Mesothelial cell of epicardium (in vitro differentiated cells): ENCODE measurements at regions not wholly inside any gene's neighbourhood (a gene's known extent, or its start where the extent isn't known, plus 50 kb on each side); places are given as distances from the start of the nearest gene placed in this dataset.
A peak's percentile ranks its signal among the peaks of the same experiment; 100 is the strongest.

Source experiments
- DNase-seq, 2 experiments: peaks; one replicate each; pipeline ENCODE4 v3.0.0; 2021; ENCODE audit warnings: low spot score in 2 of 2; ENCODE audit not compliant: unreplicated experiment in 2 of 2
- H3K27ac Mint-ChIP-seq: 2 replicates; pipeline ENCODE4 v1.8.0; 2021; ENCODE audit warnings: mixed read lengths
- H3K27me3 Mint-ChIP-seq: 2 replicates; pipeline ENCODE4 v1.8.0; 2021; ENCODE audit warnings: low read depth, mixed read lengths
- H3K36me3 Mint-ChIP-seq: 2 replicates; pipeline ENCODE4 v1.8.0; 2021; ENCODE audit warnings: mixed read lengths
- H3K4me1 Mint-ChIP-seq: 2 replicates; pipeline ENCODE4 v1.8.0; 2021; ENCODE audit warnings: mixed read lengths
- H3K4me3 Mint-ChIP-seq: 2 replicates; pipeline ENCODE4 v1.8.0; 2021; ENCODE audit warnings: mild to moderate bottlenecking, moderate library complexity, mixed read lengths
- H3K9me3 Mint-ChIP-seq: 2 replicates; pipeline ENCODE4 v1.8.0; 2021; ENCODE audit warnings: mixed read lengths
- TF ChIP-seq, protein P1 (sequence below): fragments of 200-600 bp; sonication (generic); IDR thresholded peaks from one replicate; pipeline ENCODE4 v1.5.0; 2021; ENCODE audit warnings: antibody characterized with exemption; ENCODE audit not compliant: unreplicated experiment

DNA sequence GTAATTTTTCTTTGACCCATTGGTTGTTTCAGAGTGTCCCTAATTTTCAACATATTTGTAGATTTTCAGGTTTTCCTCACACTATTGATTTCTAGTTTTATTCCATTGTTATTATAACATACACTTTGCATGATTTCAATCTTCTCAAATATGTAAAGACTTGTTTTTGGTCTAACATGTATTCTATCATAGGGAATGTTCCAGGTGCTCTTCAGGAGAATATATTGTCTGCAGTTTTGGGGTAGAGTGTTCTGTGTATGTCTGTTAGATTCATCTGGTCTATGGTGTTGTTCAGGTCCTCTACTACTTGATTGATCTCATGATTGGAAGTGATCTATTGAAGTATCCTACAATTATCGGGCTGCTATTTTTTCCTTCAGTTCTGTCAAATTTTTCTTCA, 440.9 kb upstream of the MIR17HG start:
- Mint-ChIP-seq H3K27me3 (no peaks in the 10 kb centered on the region), H3K4me3 (no peak overlapping the region), H3K27ac (no peak overlapping the region), H3K9me3 (peaks cover 22% of the 10 kb centered on the region), H3K4me1 (no peaks in the 10 kb centered on the region), H3K36me3 (peaks cover 4% of the 10 kb centered on the region)
- TF ChIP-seq, protein P1, sequence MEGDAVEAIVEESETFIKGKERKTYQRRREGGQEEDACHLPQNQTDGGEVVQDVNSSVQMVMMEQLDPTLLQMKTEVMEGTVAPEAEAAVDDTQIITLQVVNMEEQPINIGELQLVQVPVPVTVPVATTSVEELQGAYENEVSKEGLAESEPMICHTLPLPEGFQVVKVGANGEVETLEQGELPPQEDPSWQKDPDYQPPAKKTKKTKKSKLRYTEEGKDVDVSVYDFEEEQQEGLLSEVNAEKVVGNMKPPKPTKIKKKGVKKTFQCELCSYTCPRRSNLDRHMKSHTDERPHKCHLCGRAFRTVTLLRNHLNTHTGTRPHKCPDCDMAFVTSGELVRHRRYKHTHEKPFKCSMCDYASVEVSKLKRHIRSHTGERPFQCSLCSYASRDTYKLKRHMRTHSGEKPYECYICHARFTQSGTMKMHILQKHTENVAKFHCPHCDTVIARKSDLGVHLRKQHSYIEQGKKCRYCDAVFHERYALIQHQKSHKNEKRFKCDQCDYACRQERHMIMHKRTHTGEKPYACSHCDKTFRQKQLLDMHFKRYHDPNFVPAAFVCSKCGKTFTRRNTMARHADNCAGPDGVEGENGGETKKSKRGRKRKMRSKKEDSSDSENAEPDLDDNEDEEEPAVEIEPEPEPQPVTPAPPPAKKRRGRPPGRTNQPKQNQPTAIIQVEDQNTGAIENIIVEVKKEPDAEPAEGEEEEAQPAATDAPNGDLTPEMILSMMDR: no peak
- DNase-seq: no peak

DNA sequence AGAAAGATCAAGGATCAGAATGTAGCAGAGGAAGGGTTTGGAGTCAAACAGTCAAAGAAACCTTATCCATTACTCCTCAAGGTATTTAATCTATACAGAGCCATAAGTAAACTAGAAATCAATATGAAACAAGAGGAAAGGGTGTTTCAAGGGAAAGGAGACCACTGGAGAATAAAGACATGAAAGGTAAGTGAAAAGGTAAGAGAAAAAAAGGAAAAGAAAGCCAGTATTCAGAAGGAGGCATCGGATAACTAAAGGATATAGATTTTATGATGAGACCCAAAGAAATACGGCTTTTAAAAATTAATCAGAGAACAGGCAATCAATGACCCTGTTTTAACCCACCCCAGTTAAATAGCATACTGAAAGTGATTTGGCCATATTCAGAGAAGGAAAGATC, 438.7 kb upstream of the MIR17HG start:
- no peak for DNase-seq
- Mint-ChIP-seq H3K9me3 (peaks cover 18% of the 10 kb centered on the region), H3K27ac (no peak overlapping the region), H3K4me1 (no peaks in the 10 kb centered on the region), H3K36me3 (peaks cover 4% of the 10 kb centered on the region), H3K4me3 (no peak overlapping the region), H3K27me3 (no peaks in the 10 kb centered on the region)
- TF ChIP-seq, protein P1: no peak

DNA sequence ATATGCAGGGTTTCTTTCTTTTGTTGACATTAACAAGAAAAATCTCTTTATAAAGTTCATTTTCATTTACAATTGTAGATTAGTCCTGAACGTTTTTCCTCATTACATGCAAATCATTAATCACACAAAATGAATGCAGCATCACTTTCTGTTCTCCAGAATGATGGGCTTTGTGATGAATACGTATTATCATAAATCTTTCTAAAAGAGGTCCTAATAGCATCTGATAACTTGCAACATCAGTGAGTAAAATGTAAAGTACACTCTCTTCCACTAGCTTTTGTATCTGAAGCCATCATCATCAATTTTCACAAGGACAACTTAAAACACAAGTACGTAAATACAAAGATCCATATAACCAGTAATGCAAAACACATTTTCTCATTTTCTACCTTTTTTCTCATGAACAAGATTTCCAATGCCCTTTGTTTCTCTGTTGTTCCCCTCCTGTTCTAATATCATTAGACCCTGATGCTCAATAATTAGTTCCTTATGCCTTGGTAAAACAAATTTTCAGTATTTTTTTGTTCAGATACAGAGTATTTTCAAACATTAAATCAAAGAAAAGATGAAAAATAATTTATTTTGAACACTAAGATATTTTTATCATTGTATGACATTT, 437.4 kb upstream of the MIR17HG start:
- no peak overlapping the region for H3K27ac Mint-ChIP-seq
- peaks cover 15% of the 10 kb centered on the region for H3K9me3 Mint-ChIP-seq
- H3K27me3 Mint-ChIP-seq: no peaks in the 10 kb centered on the region
- peaks cover 4% of the 10 kb centered on the region for H3K36me3 Mint-ChIP-seq
- TF ChIP-seq, protein P1: no peak
- DNase-seq: no peak
- H3K4me3 Mint-ChIP-seq: no peak overlapping the region
- no peaks in the 10 kb centered on the region for H3K4me1 Mint-ChIP-seq

DNA sequence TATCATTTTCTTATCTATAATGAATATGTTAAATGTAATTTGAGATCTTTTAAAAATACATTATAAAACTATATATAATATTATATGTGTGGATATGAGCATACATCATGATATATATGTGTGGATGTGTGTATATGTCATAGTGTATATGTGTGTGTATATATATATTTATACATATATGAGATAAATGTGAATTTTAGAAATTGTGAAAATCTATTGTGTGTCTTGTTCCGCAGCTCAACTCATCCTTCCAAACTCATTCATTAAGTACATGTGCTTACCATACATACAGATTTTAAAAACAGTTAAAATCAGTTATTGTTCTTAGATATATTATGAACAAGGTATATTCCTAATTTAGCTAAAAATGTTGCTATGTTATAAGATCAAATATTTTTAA, 435.2 kb upstream of the MIR17HG start:
- Mint-ChIP-seq H3K9me3 (no peaks in the 10 kb centered on the region), H3K27ac (no peak overlapping the region), H3K4me1 (no peaks in the 10 kb centered on the region), H3K36me3 (no peaks in the 10 kb centered on the region), H3K27me3 (no peaks in the 10 kb centered on the region), H3K4me3 (no peak overlapping the region)
- DNase-seq: no peak
- TF ChIP-seq, protein P1: no peak

DNA sequence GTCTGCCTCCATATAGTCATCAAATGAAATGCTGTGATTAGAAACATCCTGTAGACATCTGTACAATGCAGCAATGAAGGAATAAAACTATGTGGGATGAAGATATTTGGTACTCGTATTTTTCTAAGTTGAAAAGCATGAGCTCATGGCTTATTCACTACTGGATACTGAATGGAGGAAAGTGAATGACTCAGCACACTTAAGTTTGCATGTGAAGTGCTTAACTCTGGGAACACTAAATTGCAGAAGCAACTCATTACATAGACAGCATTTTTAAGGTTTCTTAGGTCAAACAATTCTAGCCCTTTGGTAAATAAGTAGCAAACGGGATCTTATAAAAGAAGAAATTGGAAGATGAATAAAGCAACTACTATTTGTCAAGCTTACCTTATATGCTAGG, 429.0 kb upstream of the MIR17HG start:
- H3K27ac Mint-ChIP-seq: peak overlapping the region; percentile 36
- no peak overlapping the region for H3K4me3 Mint-ChIP-seq
- peaks cover 22% of the 10 kb centered on the region for H3K4me1 Mint-ChIP-seq
- no peaks in the 10 kb centered on the region for H3K36me3 Mint-ChIP-seq
- TF ChIP-seq, protein P1: no peak
- DNase-seq: no peak
- no peaks in the 10 kb centered on the region for H3K27me3 Mint-ChIP-seq
- peaks cover 4% of the 10 kb centered on the region for H3K9me3 Mint-ChIP-seq

DNA sequence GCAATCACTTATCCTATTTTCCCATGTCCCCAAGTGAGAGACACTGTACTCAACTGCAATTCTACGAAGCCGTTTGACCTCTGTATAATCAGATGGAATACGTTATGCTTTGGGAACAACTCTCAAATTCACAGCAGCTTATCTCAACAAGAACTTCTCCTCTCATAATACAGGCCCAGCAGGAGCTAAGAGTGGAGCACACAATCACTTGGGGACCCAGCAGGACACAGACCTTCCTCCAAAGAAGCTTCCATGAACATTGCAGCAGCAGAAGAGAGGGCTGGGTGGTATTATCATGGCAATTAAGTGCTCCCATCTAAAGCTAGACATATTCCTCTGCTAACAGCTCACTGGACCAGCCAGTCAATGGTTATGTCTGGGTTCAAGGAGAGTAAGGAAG, 428.3 kb upstream of the MIR17HG start:
- peaks cover 22% of the 10 kb centered on the region for H3K4me1 Mint-ChIP-seq
- H3K27ac Mint-ChIP-seq: peak overlapping the region; percentile 18
- TF ChIP-seq, protein P1: no peak
- H3K27me3 Mint-ChIP-seq: no peaks in the 10 kb centered on the region
- H3K36me3 Mint-ChIP-seq: no peaks in the 10 kb centered on the region
- DNase-seq: no peak
- H3K9me3 Mint-ChIP-seq: peaks cover 4% of the 10 kb centered on the region
- no peak overlapping the region for H3K4me3 Mint-ChIP-seq
